ENCODE measurements at regions not wholly inside any gene's neighbourhood (a gene's known extent, or its start where the extent isn't known, plus 50 kb on each side); places are given as distances from the start of the nearest gene placed in this dataset.

DNA sequence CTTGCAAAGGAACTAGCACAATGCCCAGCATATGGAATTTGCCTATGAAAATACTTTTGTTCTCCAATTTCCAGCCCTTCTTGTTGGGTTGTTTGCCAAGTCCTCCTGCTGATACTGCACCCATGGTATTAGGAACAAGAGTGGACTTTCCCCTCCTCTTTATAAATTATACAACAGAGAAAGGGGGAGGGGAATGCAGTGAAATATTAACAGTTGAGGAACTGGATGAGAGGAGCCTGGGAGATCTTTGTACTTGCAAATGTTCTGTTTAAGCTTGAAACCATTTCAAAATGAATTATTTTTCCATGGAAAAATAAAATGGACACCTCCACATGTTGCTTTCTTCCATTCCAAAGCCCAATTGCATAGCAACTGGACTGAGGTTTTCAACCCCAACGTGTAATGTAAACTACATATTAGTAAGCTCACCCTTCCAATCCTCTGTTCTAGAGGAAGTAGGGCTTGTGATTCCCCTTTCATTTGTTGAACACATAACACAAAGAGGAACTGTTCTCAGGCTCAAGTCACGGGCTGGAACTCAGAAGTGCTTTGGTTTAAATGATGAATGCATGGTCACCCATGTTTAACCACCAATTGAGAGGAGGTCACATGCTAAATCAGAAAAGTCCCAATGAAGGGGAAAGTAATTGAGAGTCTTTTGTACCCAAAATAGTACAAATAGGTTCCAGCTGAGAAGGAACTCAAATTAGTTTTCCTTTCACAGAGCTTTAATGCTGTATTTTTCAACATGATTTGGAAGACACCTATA, 66.2 kb upstream of the ZC3H12C start:
- DNase-seq (ENCODE audit: low spot score) = peak; percentile 14

- no peak for DNase-seq (ENCODE audit: low spot score)
Observed at GRCh38 chr11:110027627-110028371, 65.4 kb upstream of the ZC3H12C start.

DNA sequence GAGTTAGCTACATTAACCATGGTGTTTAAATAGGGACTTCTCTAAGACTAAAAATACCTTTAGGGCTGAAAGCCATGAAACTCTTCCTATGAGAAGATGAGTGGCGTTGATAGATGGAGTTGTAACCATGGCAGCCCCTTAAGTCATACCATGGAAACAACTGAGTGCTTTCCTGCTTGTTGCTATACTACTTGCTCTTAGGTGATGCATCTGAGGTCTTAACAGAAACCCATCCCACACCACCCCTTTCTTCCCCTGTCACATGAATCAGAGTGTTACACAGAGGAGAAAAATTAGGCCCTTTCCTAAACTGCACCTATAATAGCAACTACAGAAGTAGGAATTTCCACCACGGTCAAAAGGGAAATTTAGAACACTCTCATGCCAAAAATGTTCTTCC, 64.3 kb upstream of the ZC3H12C start:
- DNase-seq (ENCODE audit: low spot score) = no peak

DNA sequence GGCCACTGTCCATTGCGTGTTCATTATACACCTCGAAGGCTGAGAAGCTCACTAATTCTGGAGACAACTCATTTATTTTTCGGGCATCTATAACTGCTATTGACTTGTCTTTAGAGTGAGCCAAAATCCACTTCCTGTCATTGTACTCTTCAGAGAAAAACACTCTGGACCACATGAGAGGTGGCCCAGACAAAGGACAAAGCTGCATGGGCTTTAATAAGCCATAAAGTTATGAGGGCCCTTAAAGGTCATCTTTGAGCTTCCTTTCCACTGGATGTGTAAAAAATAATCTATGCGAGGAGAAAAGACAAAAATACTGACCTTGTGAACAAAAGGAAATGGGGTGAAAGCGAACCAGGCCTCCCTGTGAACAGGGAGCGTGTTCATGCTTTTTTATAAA, 63.5 kb upstream of the ZC3H12C start:
- no peak for DNase-seq (ENCODE audit: low spot score)

GRCh38 chr11:110031171-110031570, 62.0 kb upstream of the ZC3H12C start:
- DNase-seq (ENCODE audit: low spot score) = no peak

DNA sequence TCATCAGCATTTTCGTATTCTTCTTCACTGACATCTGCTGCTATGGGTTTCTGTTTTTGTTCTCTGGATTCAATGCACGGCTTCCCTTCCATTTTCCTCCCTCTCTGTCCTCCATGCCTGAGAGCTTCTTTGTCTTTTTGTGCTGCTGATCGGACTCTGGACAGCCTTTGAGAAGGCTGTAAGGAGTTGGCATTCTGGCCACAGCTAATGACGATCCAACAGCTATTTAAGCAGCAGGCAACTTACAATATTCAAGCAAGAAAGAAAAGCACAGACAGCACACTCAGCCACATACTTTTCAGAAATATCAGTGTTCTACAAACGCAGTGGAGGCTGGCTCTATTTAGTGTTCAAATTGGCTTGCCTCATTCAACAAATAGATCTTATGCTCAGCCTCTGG, 60.9 kb upstream of the ZC3H12C start:
- DNase-seq (ENCODE audit: low spot score) = no peak

- no peak for DNase-seq (ENCODE audit: low spot score)
Observed at GRCh38 chr11:110032957-110033570, 60.1 kb upstream of the ZC3H12C start.

DNA sequence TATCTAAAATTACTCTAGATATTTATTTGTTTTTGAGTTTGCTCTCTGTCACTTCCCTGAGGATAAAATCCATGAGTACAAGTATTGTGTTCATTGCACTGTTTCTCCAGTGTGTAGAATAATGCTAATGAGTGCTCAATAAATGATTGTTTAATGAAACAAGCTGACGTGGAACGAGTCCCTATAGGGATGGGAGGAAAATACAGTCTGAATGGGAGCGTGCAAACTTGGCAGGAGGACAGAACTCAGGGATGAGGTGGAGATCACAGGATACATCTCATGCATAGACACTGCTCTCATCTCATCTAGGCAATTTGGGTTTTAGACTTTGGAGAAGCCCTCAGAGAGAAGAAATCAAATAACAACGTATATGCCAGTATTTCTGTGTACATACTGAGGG, 58.4 kb upstream of the ZC3H12C start:
- no peak for DNase-seq (ENCODE audit: low spot score)

GRCh38 chr11:110035357-110035756, 57.8 kb upstream of the ZC3H12C start:
- DNase-seq (ENCODE audit: low spot score) = no peak

- no peak for DNase-seq (ENCODE audit: low spot score)
Observed at GRCh38 chr11:110038201-110038600, 55.0 kb upstream of the ZC3H12C start.

All from mucosa of gallbladder (tissue), 1 donor.